ENCODE measurements at regions not wholly inside any gene's neighbourhood (a gene's known extent, or its start where the extent isn't known, plus 50 kb on each side); places are given as distances from the start of the nearest gene placed in this dataset.

DNA sequence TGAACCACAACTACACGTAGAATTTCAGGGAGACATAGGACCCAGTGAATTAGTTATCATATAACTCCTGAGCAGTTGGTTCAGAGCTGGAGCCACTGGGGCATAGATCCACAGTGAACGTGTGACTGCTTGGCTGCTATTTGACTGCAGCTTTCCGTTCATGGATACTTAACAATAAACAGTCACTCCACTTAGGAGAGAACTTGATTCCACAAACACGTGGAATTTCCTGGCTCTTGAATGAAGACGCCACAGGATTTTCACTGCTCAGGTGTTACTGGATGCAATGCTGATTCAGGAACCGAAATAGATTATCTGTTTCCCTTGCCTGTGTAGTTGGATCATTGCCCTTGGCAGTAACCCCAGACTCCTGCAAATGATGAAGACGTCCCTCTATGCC is 679.1 kb upstream of the ZEB2 start:
- POLR2A ChIA-PET, result no interaction called here
- CTCF ChIA-PET, result no interaction called here
- Histone ChIP-seq H3K36me3 (ENCODE audit: control insufficient read depth in 4 of 4, insufficient read depth in 4 of 4, low read length in 3 of 4) (no peaks in the 10 kb centered on the region), H3K4me3 (ENCODE audit: control insufficient read depth in 1 of 7, extremely low read depth in 1 of 7, insufficient read depth in 4 of 7, low read depth in 2 of 7, low read length in 6 of 7) (no peak overlapping the region), H3K4me1 (ENCODE audit: control extremely low read depth in 1 of 4, control insufficient read depth in 4 of 4, insufficient read depth in 4 of 4, low read length in 3 of 4) (no peaks in the 10 kb centered on the region), H3K9me3 (ENCODE audit: control extremely low read depth in 1 of 5, control insufficient read depth in 4 of 5, insufficient read depth in 2 of 5, low read depth in 1 of 5, low read length in 4 of 5) (no peaks in the 10 kb centered on the region), H3K27ac (ENCODE audit: insufficient read depth in 1 of 2, low read depth in 1 of 2, low read length in 2 of 2, poor library complexity in 1 of 2, severe bottlenecking in 2 of 2) (no peak overlapping the region), H3K27me3 (replicated peaks in 2 of 5; ENCODE audit: control insufficient read depth in 4 of 5, insufficient read depth in 5 of 5, low read length in 4 of 5) (no peaks in the 10 kb centered on the region)
- WGBS (ENCODE audit: insufficient coverage), result 92% methylated on average over 6 of the region's 7 CpGs
- no peak for DNase-seq

DNA sequence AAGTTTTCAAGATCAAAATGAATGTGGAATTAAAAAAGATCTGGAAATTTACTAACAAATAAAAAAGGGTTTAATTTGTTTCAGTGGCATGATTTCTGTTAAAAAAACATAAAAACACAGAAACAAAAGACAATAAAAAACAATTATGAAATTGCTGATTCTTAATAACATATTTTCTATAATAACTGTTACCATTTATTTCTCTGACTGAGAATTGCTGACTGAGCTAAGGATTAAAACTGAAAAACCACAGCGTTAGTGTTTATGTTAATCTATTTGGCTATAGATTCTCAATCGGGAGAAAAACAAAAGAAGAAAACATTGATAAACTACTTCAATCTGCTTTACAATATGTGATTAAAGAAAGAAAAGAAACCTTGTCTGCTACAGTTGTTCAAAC is 678.6 kb upstream of the ZEB2 start:
- Histone ChIP-seq H3K4me1 (ENCODE audit: control extremely low read depth in 1 of 4, control insufficient read depth in 4 of 4, insufficient read depth in 4 of 4, low read length in 3 of 4) (no peaks in the 10 kb centered on the region), H3K27me3 (replicated peaks in 2 of 5; ENCODE audit: control insufficient read depth in 4 of 5, insufficient read depth in 5 of 5, low read length in 4 of 5) (no peaks in the 10 kb centered on the region), H3K36me3 (ENCODE audit: control insufficient read depth in 4 of 4, insufficient read depth in 4 of 4, low read length in 3 of 4) (no peaks in the 10 kb centered on the region), H3K27ac (ENCODE audit: insufficient read depth in 1 of 2, low read depth in 1 of 2, low read length in 2 of 2, poor library complexity in 1 of 2, severe bottlenecking in 2 of 2) (no peak overlapping the region), H3K9me3 (ENCODE audit: control extremely low read depth in 1 of 5, control insufficient read depth in 4 of 5, insufficient read depth in 2 of 5, low read depth in 1 of 5, low read length in 4 of 5) (no peaks in the 10 kb centered on the region), H3K4me3 (ENCODE audit: control insufficient read depth in 1 of 7, extremely low read depth in 1 of 7, insufficient read depth in 4 of 7, low read depth in 2 of 7, low read length in 6 of 7) (no peak overlapping the region)
- CTCF ChIA-PET, result interaction anchor here (0.6 kb wide), 1 partner anchor 1328 kb away, joined by 3 read pairs; no protein-coding TSS in a partner anchor
- WGBS (ENCODE audit: insufficient coverage), result no CpG with 5 or more reads among the region's 2 CpGs
- DNase-seq, result no peak
- POLR2A ChIA-PET, result no interaction called here

DNA sequence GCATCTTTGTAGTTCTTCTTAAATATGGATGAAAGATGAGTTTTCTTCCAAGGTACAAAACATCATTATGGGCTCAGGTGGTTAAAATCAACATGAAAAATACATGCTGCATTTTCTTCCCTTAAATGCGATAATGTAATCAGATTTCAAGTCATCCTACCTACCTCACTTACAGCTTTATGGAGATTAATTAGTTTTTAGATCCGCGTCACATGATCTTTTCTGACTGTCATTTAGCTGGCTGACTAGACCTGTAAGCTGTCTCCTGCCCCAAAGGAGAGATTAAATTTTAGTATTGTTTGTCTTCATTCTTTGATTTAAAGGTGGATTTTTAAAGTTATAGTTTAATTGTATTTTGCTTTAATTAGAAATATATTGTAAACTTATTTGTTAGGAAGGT is 678.0 kb upstream of the ZEB2 start:
- CTCF ChIA-PET, result interaction anchor here (0.6 kb wide), 1 partner anchor 1328 kb away, joined by 3 read pairs; no protein-coding TSS in a partner anchor
- Histone ChIP-seq H3K36me3 (ENCODE audit: control insufficient read depth in 4 of 4, insufficient read depth in 4 of 4, low read length in 3 of 4) (no peaks in the 10 kb centered on the region), H3K4me3 (ENCODE audit: control insufficient read depth in 1 of 7, extremely low read depth in 1 of 7, insufficient read depth in 4 of 7, low read depth in 2 of 7, low read length in 6 of 7) (no peak overlapping the region), H3K27me3 (replicated peaks in 2 of 5; ENCODE audit: control insufficient read depth in 4 of 5, insufficient read depth in 5 of 5, low read length in 4 of 5) (no peaks in the 10 kb centered on the region), H3K4me1 (ENCODE audit: control extremely low read depth in 1 of 4, control insufficient read depth in 4 of 4, insufficient read depth in 4 of 4, low read length in 3 of 4) (no peaks in the 10 kb centered on the region), H3K9me3 (ENCODE audit: control extremely low read depth in 1 of 5, control insufficient read depth in 4 of 5, insufficient read depth in 2 of 5, low read depth in 1 of 5, low read length in 4 of 5) (no peaks in the 10 kb centered on the region), H3K27ac (ENCODE audit: insufficient read depth in 1 of 2, low read depth in 1 of 2, low read length in 2 of 2, poor library complexity in 1 of 2, severe bottlenecking in 2 of 2) (no peak overlapping the region)
- no CpG with 5 or more reads among the region's 3 CpGs for WGBS (ENCODE audit: insufficient coverage)
- POLR2A ChIA-PET, result no interaction called here
- DNase-seq, result no peak

DNA sequence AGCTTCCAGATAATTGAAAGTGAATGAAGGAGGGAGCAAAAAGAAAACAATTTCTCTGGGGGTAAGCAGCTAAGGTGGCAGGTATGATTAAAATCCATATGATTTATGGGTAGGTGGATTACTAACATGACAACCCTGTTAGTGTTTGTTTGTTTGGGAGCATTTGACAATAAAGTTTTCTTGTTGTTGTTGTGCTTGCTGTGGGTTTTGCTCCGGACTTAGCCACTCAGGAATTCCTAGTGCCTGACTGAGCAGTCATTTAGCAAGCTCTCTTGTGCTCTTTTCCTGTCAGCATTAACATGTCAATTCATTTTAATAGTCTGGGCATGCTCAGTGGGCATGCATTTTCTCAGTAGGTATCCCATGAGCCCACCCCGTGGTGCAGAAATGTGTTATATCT is 674.8 kb upstream of the ZEB2 start:
- POLR2A ChIA-PET, result no interaction called here
- no peak for DNase-seq
- no peak overlapping the region for H3K4me3 ChIP-seq (ENCODE audit: control insufficient read depth in 1 of 7, extremely low read depth in 1 of 7, insufficient read depth in 4 of 7, low read depth in 2 of 7, low read length in 6 of 7)
- H3K27ac ChIP-seq (ENCODE audit: insufficient read depth in 1 of 2, low read depth in 1 of 2, low read length in 2 of 2, poor library complexity in 1 of 2, severe bottlenecking in 2 of 2), result no peak overlapping the region
- no CpG with 5 or more reads among the region's 2 CpGs for WGBS (ENCODE audit: insufficient coverage)
- H3K36me3 ChIP-seq (ENCODE audit: control insufficient read depth in 4 of 4, insufficient read depth in 4 of 4, low read length in 3 of 4), result no peaks in the 10 kb centered on the region
- CTCF ChIA-PET, result interaction anchor here (1.1 kb wide), 1 partner anchor 8 kb away, joined by 3 read pairs; no protein-coding TSS in a partner anchor
- H3K9me3 ChIP-seq (ENCODE audit: control extremely low read depth in 1 of 5, control insufficient read depth in 4 of 5, insufficient read depth in 2 of 5, low read depth in 1 of 5, low read length in 4 of 5), result peaks cover 0 to 2% (median 0%) of the 10 kb centered on the region in 5 experiments
- H3K27me3 ChIP-seq (replicated peaks in 2 of 5; ENCODE audit: control insufficient read depth in 4 of 5, insufficient read depth in 5 of 5, low read length in 4 of 5), result no peaks in the 10 kb centered on the region
- H3K4me1 ChIP-seq (ENCODE audit: control extremely low read depth in 1 of 4, control insufficient read depth in 4 of 4, insufficient read depth in 4 of 4, low read length in 3 of 4), result no peaks in the 10 kb centered on the region

DNA sequence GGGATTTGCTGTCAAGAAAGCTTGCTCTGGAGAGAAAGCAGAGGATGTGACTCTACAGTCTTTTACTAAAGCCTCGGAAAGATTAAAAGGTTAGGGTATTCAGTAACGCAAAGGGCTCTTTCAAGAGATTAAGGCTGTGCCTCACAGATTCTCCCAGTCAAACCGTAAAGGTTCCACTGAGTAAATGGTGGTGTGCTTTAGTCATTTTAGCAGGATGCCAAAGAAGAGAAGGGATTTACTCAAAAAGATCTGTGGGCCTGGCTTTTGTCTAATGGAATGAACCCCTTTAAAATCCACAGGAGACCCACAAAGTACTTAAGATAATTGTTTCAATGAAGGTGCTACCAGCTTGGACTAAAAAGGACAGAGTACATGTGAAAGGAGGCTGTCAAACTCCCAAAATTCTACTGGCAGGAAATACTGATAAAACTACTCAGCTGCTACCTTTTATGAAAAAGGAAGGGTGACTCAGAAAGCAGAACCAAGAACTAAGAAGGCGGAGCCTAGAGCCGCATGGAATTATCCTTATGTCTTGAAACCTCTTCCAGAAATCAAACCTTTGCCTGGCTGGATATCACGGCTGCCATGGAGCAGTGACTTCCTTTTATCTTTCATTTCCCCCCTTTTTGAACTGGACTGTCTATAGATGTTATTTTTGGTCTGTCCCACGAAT is 670.2 kb upstream of the ZEB2 start:
- Histone ChIP-seq H3K36me3 (ENCODE audit: control insufficient read depth in 4 of 4, insufficient read depth in 4 of 4, low read length in 3 of 4) (no peaks in the 10 kb centered on the region), H3K27me3 (replicated peaks in 2 of 5; ENCODE audit: control insufficient read depth in 4 of 5, insufficient read depth in 5 of 5, low read length in 4 of 5) (no peaks in the 10 kb centered on the region), H3K9me3 (ENCODE audit: control extremely low read depth in 1 of 5, control insufficient read depth in 4 of 5, insufficient read depth in 2 of 5, low read depth in 1 of 5, low read length in 4 of 5) (peaks cover 0 to 2% (median 0%) of the 10 kb centered on the region in 5 experiments), H3K27ac (ENCODE audit: insufficient read depth in 1 of 2, low read depth in 1 of 2, low read length in 2 of 2, poor library complexity in 1 of 2, severe bottlenecking in 2 of 2) (no peak overlapping the region), H3K4me3 (ENCODE audit: control insufficient read depth in 1 of 7, extremely low read depth in 1 of 7, insufficient read depth in 4 of 7, low read depth in 2 of 7, low read length in 6 of 7) (no peak overlapping the region), H3K4me1 (ENCODE audit: control extremely low read depth in 1 of 4, control insufficient read depth in 4 of 4, insufficient read depth in 4 of 4, low read length in 3 of 4) (no peaks in the 10 kb centered on the region)
- 92% methylated on average over 5 of the region's 7 CpGs for WGBS (ENCODE audit: insufficient coverage)
- POLR2A ChIA-PET, result no interaction called here
- CTCF ChIA-PET, result no interaction called here
- DNase-seq, result peak in 2 of 3 donors; percentile 5 to 21

DNA sequence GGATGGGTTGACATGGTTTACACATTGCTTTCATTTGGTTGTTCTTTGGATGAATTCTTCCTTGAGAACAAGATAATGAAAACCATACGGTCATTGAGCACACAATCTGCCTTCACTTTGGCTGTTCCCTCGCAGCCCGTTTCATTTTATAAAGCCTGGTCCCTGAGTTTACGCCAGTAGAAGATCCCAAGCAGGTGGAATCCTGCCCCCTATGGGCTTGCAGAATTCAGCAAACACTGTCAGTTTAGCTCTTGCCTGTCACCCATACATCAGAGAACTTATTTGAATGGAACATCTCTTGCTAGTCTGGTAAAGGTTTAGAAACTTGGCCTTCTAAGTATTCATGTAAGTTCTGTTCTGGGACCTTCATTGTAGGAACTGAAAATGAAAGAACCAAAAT is 666.4 kb upstream of the ZEB2 start:
- no peak overlapping the region for H3K27ac ChIP-seq (ENCODE audit: insufficient read depth in 1 of 2, low read depth in 1 of 2, low read length in 2 of 2, poor library complexity in 1 of 2, severe bottlenecking in 2 of 2)

DNA sequence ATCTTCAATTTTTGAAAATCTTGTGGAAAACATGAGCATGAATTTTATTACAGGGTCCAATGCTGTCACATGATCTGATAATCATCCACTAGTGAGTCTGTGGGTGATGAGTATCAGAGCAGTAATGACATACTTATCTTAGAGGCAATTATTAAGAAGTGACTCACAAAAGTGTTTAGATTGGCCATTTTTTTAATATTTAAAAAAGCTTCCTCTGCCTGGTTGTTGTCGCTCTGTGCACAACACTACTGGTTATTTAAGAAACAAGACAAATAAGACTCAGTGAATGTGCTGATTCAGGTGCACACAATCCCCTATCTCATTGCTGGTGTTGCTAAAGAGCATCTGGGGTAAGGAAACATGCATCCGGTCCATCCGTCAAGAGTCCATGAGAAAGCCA is 665.8 kb upstream of the ZEB2 start:
- H3K27me3 ChIP-seq (replicated peaks in 2 of 5; ENCODE audit: control insufficient read depth in 4 of 5, insufficient read depth in 5 of 5, low read length in 4 of 5), result no peaks in the 10 kb centered on the region
- no peak for DNase-seq
- POLR2A ChIA-PET, result interaction anchor here (0.7 kb wide), 2 partner anchors 61 to 248 kb away, joined by 3 to 5 read pairs; no protein-coding TSS in a partner anchor
- no peak overlapping the region for H3K4me3 ChIP-seq (ENCODE audit: control insufficient read depth in 1 of 7, extremely low read depth in 1 of 7, insufficient read depth in 4 of 7, low read depth in 2 of 7, low read length in 6 of 7)
- peaks cover 0 to 2% (median 0%) of the 10 kb centered on the region in 5 experiments for H3K9me3 ChIP-seq (ENCODE audit: control extremely low read depth in 1 of 5, control insufficient read depth in 4 of 5, insufficient read depth in 2 of 5, low read depth in 1 of 5, low read length in 4 of 5)
- H3K4me1 ChIP-seq (ENCODE audit: control extremely low read depth in 1 of 4, control insufficient read depth in 4 of 4, insufficient read depth in 4 of 4, low read length in 3 of 4), result peaks cover 0 to 2% (median 0%) of the 10 kb centered on the region in 4 experiments
- H3K27ac ChIP-seq (ENCODE audit: insufficient read depth in 1 of 2, low read depth in 1 of 2, low read length in 2 of 2, poor library complexity in 1 of 2, severe bottlenecking in 2 of 2), result no peak overlapping the region
- CTCF ChIA-PET, result interaction anchor here (1.1 kb wide), 1 partner anchor 10 kb away, joined by 3 read pairs; no protein-coding TSS in a partner anchor
- WGBS (ENCODE audit: insufficient coverage), result 100% methylated on average over 2 of the region's 3 CpGs
- H3K36me3 ChIP-seq (ENCODE audit: control insufficient read depth in 4 of 4, insufficient read depth in 4 of 4, low read length in 3 of 4), result no peaks in the 10 kb centered on the region

More for the DNA sequence above, 666.4 kb upstream of the ZEB2 start:
- 99% methylated on average over 4 of the region's 4 CpGs for WGBS (ENCODE audit: insufficient coverage)
- Histone ChIP-seq H3K4me1 (ENCODE audit: control extremely low read depth in 1 of 4, control insufficient read depth in 4 of 4, insufficient read depth in 4 of 4, low read length in 3 of 4) (peaks cover 0 to 2% (median 0%) of the 10 kb centered on the region in 4 experiments), H3K27me3 (replicated peaks in 2 of 5; ENCODE audit: control insufficient read depth in 4 of 5, insufficient read depth in 5 of 5, low read length in 4 of 5) (no peaks in the 10 kb centered on the region), H3K36me3 (ENCODE audit: control insufficient read depth in 4 of 4, insufficient read depth in 4 of 4, low read length in 3 of 4) (no peaks in the 10 kb centered on the region), H3K4me3 (ENCODE audit: control insufficient read depth in 1 of 7, extremely low read depth in 1 of 7, insufficient read depth in 4 of 7, low read depth in 2 of 7, low read length in 6 of 7) (no peak overlapping the region), H3K9me3 (ENCODE audit: control extremely low read depth in 1 of 5, control insufficient read depth in 4 of 5, insufficient read depth in 2 of 5, low read depth in 1 of 5, low read length in 4 of 5) (peaks cover 0 to 2% (median 0%) of the 10 kb centered on the region in 5 experiments)
- ChIA-PET POLR2A (no interaction called here), CTCF (interaction anchor here (1.1 kb wide), 1 partner anchor 9 kb away, joined by 3 read pairs; no protein-coding TSS in a partner anchor)
- no peak for DNase-seq

Data from common myeloid progenitor, CD34-positive (primary cell).